Lower leg skin (tissue), 4 donors: ENCODE measurements at regions not wholly inside any gene's neighbourhood (a gene's known extent, or its start where the extent isn't known, plus 50 kb on each side); places are given as distances from the start of the nearest gene placed in this dataset.

Experiments
- DNase-seq, 2 donors: peaks; one replicate each; pipeline ENCODE4 v3.0.0-alpha.2; 2019; ENCODE audit warnings: low spot score in 2 of 2
- H3K4me3 ChIP-seq: fragments of 200-600 bp; sonication (generic); 2 replicates; pipeline ENCODE4 v1.5.1; 2017; ENCODE audit warnings: mild to moderate bottlenecking, low read depth; ENCODE audit not compliant: poor library complexity, severe bottlenecking
- POLR2A ChIP-seq, 2 donors: fragments of 450-650 bp; IDR thresholded peaks; one replicate each; pipeline ENCODE4 v1.6.1; 2016 to 2017; ENCODE audit warnings: antibody characterized with exemption in 2 of 2, mild to moderate bottlenecking in 1 of 2, moderate library complexity in 1 of 2
- WGBS, 2 donors: methylation state at CpG; one replicate each; pipeline ENCODE4 v1.1.5; 2018; 5-methylcytosine and 5-hydroxymethylcytosine counted together
- intact Hi-C: fragments of 100-400 bp; cut with DNase I; formaldehyde crosslinking; loops from one replicate; pipeline ENCODE4 v1.15.0; 2023; ENCODE audit warnings: low total_unique reads
- TF ChIP-seq, protein P1 (sequence below), 3 donors: fragments of 450-650 bp; IDR thresholded peaks; one replicate each; pipeline ENCODE4 v1.5.1; 2016; ENCODE audit warnings: antibody characterized with exemption in 3 of 3, mild to moderate bottlenecking in 3 of 3, moderate library complexity in 2 of 3

DNA sequence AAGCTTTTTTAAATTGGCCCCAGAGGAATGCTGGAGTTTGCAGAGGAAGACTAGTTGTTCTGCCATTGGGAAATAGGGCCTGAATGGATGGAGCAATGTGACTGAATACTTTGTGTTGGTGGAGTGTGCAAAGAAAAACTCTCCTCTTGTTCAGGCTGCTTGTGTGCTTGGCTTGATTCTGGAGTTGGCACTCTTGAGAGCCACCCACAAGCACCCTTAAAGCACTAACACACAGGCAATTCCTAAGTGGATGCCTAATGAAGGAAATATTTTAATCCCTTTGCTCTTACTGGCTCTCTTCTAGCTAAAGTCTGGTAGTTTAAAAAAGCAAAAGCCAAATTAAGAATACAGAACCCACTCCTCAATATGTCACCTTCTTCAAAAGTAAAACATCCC is 304.4 kb upstream of the C2CD4B start:
- DNase-seq: peak in 1 of 2 donors; percentile 41
- intact Hi-C loops: no loop called here
- no peak overlapping the region for H3K4me3 ChIP-seq
- TF ChIP-seq, protein P1, sequence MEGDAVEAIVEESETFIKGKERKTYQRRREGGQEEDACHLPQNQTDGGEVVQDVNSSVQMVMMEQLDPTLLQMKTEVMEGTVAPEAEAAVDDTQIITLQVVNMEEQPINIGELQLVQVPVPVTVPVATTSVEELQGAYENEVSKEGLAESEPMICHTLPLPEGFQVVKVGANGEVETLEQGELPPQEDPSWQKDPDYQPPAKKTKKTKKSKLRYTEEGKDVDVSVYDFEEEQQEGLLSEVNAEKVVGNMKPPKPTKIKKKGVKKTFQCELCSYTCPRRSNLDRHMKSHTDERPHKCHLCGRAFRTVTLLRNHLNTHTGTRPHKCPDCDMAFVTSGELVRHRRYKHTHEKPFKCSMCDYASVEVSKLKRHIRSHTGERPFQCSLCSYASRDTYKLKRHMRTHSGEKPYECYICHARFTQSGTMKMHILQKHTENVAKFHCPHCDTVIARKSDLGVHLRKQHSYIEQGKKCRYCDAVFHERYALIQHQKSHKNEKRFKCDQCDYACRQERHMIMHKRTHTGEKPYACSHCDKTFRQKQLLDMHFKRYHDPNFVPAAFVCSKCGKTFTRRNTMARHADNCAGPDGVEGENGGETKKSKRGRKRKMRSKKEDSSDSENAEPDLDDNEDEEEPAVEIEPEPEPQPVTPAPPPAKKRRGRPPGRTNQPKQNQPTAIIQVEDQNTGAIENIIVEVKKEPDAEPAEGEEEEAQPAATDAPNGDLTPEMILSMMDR (IDR thresholded peaks at IDR 0.05): no peak
- no peak for TF ChIP-seq POLR2A (IDR thresholded peaks at IDR 0.05)

DNA sequence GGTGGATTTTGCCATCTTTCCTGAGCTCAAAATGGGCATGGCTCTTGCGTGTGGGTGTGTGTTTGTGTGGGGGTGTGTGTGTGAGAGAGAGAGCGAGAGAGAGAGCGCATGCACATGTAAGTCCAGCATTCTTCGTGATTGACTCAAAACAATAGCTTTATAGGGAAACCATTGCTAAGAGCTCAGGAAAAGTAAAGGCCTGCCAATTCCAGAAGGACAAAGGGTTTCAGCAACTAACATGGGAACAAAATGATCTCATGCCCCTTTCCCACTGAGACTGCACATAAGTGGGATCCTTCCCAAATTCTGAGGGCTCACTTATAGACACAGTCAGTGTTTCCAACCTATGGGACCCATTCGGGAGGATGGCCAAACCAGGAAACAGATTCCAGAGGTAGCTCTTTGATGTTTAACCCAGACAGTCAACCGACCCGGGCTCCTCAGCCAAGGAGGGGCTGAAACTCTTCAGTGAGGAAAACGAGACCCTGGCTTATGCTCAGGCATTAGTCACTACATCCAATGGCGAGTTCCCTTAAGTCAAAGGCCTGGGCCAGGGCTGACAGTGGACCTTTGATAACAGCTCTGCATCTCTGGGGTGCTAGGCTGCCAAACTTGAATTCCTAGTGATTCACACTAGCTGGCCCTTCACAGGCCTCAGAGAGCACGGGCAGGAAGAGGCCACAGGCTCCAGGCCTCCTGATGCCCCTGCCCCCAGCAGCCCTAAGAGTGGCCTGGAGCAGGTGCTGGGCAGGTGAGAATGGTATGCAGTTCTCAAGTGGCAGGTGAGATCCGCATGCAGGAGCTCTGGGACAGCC is 305.0 kb upstream of the C2CD4B start:
- WGBS, 2 donors: 47 to 57% methylated on average over 11 of the region's 11 CpGs
- intact Hi-C loops: no loop called here
- peak; percentile 54 to 90 for DNase-seq
- H3K4me3 ChIP-seq: no peak overlapping the region
- no peak for TF ChIP-seq POLR2A (IDR thresholded peaks at IDR 0.05)
- TF ChIP-seq, protein P1 (IDR thresholded peaks at IDR 0.05): no peak

GRCh38 chr15:62472616-62473299 is 307.7 kb upstream of the C2CD4B start:
- WGBS, 2 donors: 66 to 77% methylated on average over 6 of the region's 6 CpGs
- DNase-seq: peak in 1 of 2 donors; percentile 35
- intact Hi-C loops: no loop called here
- no peak overlapping the region for H3K4me3 ChIP-seq
- TF ChIP-seq POLR2A (IDR thresholded peaks at IDR 0.05): no peak
- TF ChIP-seq, protein P1 (IDR thresholded peaks at IDR 0.05): no peak

GRCh38 chr15:62474021-62474770 is 309.1 kb upstream of the C2CD4B start:
- 72 to 77% methylated on average over 9 of the region's 9 CpGs for WGBS, 2 donors
- H3K4me3 ChIP-seq: no peak overlapping the region
- DNase-seq: no peak
- TF ChIP-seq POLR2A (IDR thresholded peaks at IDR 0.05): no peak
- TF ChIP-seq, protein P1 (IDR thresholded peaks at IDR 0.05): no peak
- intact Hi-C loops: no loop called here

GRCh38 chr15:62474771-62475124 is 309.7 kb upstream of the C2CD4B start:
- intact Hi-C loops: no loop called here
- WGBS, 2 donors: 42 to 43% methylated on average over 5 of the region's 5 CpGs
- no peak for DNase-seq
- no peak overlapping the region for H3K4me3 ChIP-seq
- TF ChIP-seq, protein P1 (IDR thresholded peaks at IDR 0.05): no peak
- no peak for TF ChIP-seq POLR2A (IDR thresholded peaks at IDR 0.05)
